OCI-LY7 (cell line): ENCODE measurements at regions not wholly inside any gene's neighbourhood (a gene's known extent, or its start where the extent isn't known, plus 50 kb on each side); places are given as distances from the start of the nearest gene placed in this dataset.

ENCODE experiments used
- BruUV-seq: library from RNA; stranded (reverse); fragments of 400-500 nt; replicated peaks from 2 replicates; lab custom pipeline; 2021; lab: Mats Ljungman, UMichigan
- CTCF ChIA-PET: fragments of 300-600 bp; sonication (Branson Sonifier 250); formaldehyde crosslinking; loops from one replicate; lab custom pipeline; 2022; ENCODE audit warnings: antibody characterized with exemption; ENCODE audit not compliant: unreplicated experiment; lab: Charles Lee
- POLR2A ChIA-PET: fragments of 300-600 bp; sonication (Branson Sonifier 250); formaldehyde crosslinking; loops from one replicate; lab custom pipeline; 2022; ENCODE audit warnings: antibody characterized with exemption; lab: Charles Lee
- DNase-seq: peaks from one replicate; pipeline ENCODE4 v3.0.0-alpha.2; 2015; ENCODE audit warnings: low spot score
- H2AFZ ChIP-seq: fragments of 200-600 bp; sonication (generic), shearing (Covaris generic); 2 replicates; pipeline ENCODE4 v1.6.1; 2014; ENCODE audit warnings: mild to moderate bottlenecking, antibody characterized with exemption, low read length, moderate library complexity
- H3K27ac ChIP-seq: fragments of 200-600 bp; sonication (generic); 2 replicates; pipeline ENCODE4 v1.5.1; 2014; ENCODE audit warnings: mixed run types, low read depth, mild to moderate bottlenecking, moderate library complexity, low read length, inconsistent platforms; ENCODE audit not compliant: poor library complexity, severe bottlenecking
- H3K36me3 ChIP-seq: fragments of 200-600 bp; sonication (generic); 2 replicates; pipeline ENCODE4 v1.6.1; 2014; ENCODE audit warnings: mild to moderate bottlenecking, antibody characterized with exemption, low read length, moderate library complexity, mixed read lengths; ENCODE audit not compliant: insufficient read depth
- H3K4me1 ChIP-seq: fragments of 200-600 bp; sonication (generic); 2 replicates; pipeline ENCODE4 v1.5.1; 2014; ENCODE audit warnings: mild to moderate bottlenecking, low read length; ENCODE audit not compliant: insufficient read depth, poor library complexity, severe bottlenecking
- H3K4me2 ChIP-seq: fragments of 200-600 bp; sonication (generic); 2 replicates; pipeline ENCODE4 v1.6.1; 2014; ENCODE audit warnings: mild to moderate bottlenecking, low read length
- H3K4me3 ChIP-seq: fragments of 200-600 bp; sonication (generic); 2 replicates; pipeline ENCODE4 v1.5.1; 2014; ENCODE audit warnings: mild to moderate bottlenecking, low read depth, low read length; ENCODE audit not compliant: poor library complexity, severe bottlenecking
- H3K79me2 ChIP-seq: fragments of 200-600 bp; sonication (generic); 2 replicates; pipeline ENCODE4 v1.6.1; 2016; ENCODE audit warnings: low read depth, mild to moderate bottlenecking, low read length, moderate library complexity, mixed read lengths; ENCODE audit not compliant: insufficient read depth
- H3K9me2 ChIP-seq: fragments of 200-600 bp; sonication (generic); 2 replicates; pipeline ENCODE4 v1.6.1; 2016; ENCODE audit warnings: mild to moderate bottlenecking, low read length, mixed read lengths; ENCODE audit not compliant: insufficient read depth
- H3K9me3 ChIP-seq: fragments of 200-600 bp; sonication (generic); 2 replicates; pipeline ENCODE4 v1.6.1; 2014; ENCODE audit warnings: mild to moderate bottlenecking, mixed run types, low read length, mixed read lengths
- H4K20me1 ChIP-seq: fragments of 200-600 bp; sonication (generic); 2 replicates; pipeline ENCODE4 v1.6.1; 2014; ENCODE audit warnings: mild to moderate bottlenecking, antibody characterized with exemption, low read length, moderate library complexity, mixed read lengths; ENCODE audit not compliant: insufficient read depth
- CTCF ChIP-seq: fragments of 200-600 bp; sonication (generic); conservative IDR thresholded peaks from 2 replicates; pipeline ENCODE4 v1.5.1; 2014; ENCODE audit warnings: mild to moderate bottlenecking, antibody characterized with exemption, low read length, moderate library complexity, mixed read lengths
- EZH2phosphoT487 ChIP-seq: fragments of 200-600 bp; sonication (generic); IDR thresholded peaks from 2 replicates; pipeline ENCODE4 v1.6.1; 2018; ENCODE audit warnings: low read depth, borderline replicate concordance, mild to moderate bottlenecking, mixed run types, antibody characterized with exemption, low read length, moderate library complexity, mixed read lengths
- intact Hi-C: fragments of 100-400 bp; cut with micrococcal nuclease; formaldehyde crosslinking; loops from one replicate; pipeline ENCODE4 v1.10.0; 2022; ENCODE audit not compliant: unreplicated experiment

GRCh38 chr3:35071772-35072171 is 567.6 kb upstream of the ARPP21 start:
- no peak overlapping the region for H3K4me3 ChIP-seq
- ChIA-PET CTCF (no interaction called here), POLR2A (no interaction called here)
- no peak overlapping the region for H2AFZ ChIP-seq
- no peak overlapping the region for H3K27ac ChIP-seq
- DNase-seq: no peak
- H3K36me3 ChIP-seq: no peaks in the 10 kb centered on the region
- H3K9me3 ChIP-seq: no peaks in the 10 kb centered on the region
- H3K4me2 ChIP-seq: no peak overlapping the region
- intact Hi-C loops: no loop called here
- H4K20me1 ChIP-seq: no peaks in the 10 kb centered on the region
- no peaks in the 10 kb centered on the region for H3K9me2 ChIP-seq
- H3K4me1 ChIP-seq: no peaks in the 10 kb centered on the region
- H3K79me2 ChIP-seq: no peaks in the 10 kb centered on the region
- BruUV-seq: no TSS peak
- TF ChIP-seq CTCF (no peak), EZH2phosphoT487 (no peak)

- Histone ChIP-seq H3K36me3 (no peaks in the 10 kb centered on the region), H3K79me2 (no peaks in the 10 kb centered on the region), H3K4me1 (no peaks in the 10 kb centered on the region), H3K27ac (no peak overlapping the region), H3K4me3 (no peak overlapping the region), H4K20me1 (no peaks in the 10 kb centered on the region), H3K9me2 (no peaks in the 10 kb centered on the region), H2AFZ (no peak overlapping the region), H3K4me2 (no peak overlapping the region), H3K9me3 (no peaks in the 10 kb centered on the region)
- BruUV-seq: no TSS peak
- no peak for TF ChIP-seq EZH2phosphoT487
- no peak for TF ChIP-seq CTCF
- POLR2A ChIA-PET: no interaction called here
- DNase-seq: no peak
- intact Hi-C loops: no loop called here
- CTCF ChIA-PET: no interaction called here
Observed at GRCh38 chr3:35078780-35079179, 560.5 kb upstream of the ARPP21 start.

GRCh38 chr3:35079403-35079802 is 559.9 kb upstream of the ARPP21 start:
- intact Hi-C loops: no loop called here
- Histone ChIP-seq H3K9me2 (no peaks in the 10 kb centered on the region), H4K20me1 (no peaks in the 10 kb centered on the region), H3K4me2 (no peak overlapping the region), H3K4me3 (no peak overlapping the region), H3K4me1 (no peaks in the 10 kb centered on the region), H3K79me2 (no peaks in the 10 kb centered on the region), H3K27ac (no peak overlapping the region), H2AFZ (no peak overlapping the region), H3K9me3 (no peaks in the 10 kb centered on the region), H3K36me3 (no peaks in the 10 kb centered on the region)
- POLR2A ChIA-PET: no interaction called here
- CTCF ChIA-PET: no interaction called here
- BruUV-seq: no TSS peak
- no peak for DNase-seq
- no peak for TF ChIP-seq EZH2phosphoT487
- TF ChIP-seq CTCF: no peak
